HG02973 (cell line): ENCODE measurements at regions not wholly inside any gene's neighbourhood (a gene's known extent, or its start where the extent isn't known, plus 50 kb on each side); places are given as distances from the start of the nearest gene placed in this dataset.

ENCODE experiments used
- ATAC-seq: cut with Tn5 transposase; IDR thresholded peaks from one replicate; pipeline ENCODE4 v1.9.1; 2021; ENCODE audit warnings: moderate library complexity; ENCODE audit not compliant: unreplicated experiment

GRCh38 chr4:10949039-10949733 lies 264.6 kb upstream of the CLNK start:
- ATAC-seq, result no peak

- peak; percentile 39 for ATAC-seq
Observed at GRCh38 chr4:10947898-10948297, 263.3 kb upstream of the CLNK start.

GRCh38 chr4:10944321-10944720 lies 259.8 kb upstream of the CLNK start:
- no peak for ATAC-seq

GRCh38 chr4:10942156-10942555 lies 257.6 kb upstream of the CLNK start:
- ATAC-seq, result no peak

GRCh38 chr4:10929818-10930217 lies 245.2 kb upstream of the CLNK start:
- no peak for ATAC-seq

- no peak for ATAC-seq
Observed at GRCh38 chr4:10925996-10926395, 241.4 kb upstream of the CLNK start.

- ATAC-seq, result no peak
Observed at GRCh38 chr4:10924274-10924673, 239.7 kb upstream of the CLNK start.

- ATAC-seq, result no peak
Observed at GRCh38 chr4:10917566-10917965, 233.0 kb upstream of the CLNK start.

- ATAC-seq, result no peak
Observed at GRCh38 chr4:10898072-10898471, 213.5 kb upstream of the CLNK start.

- ATAC-seq, result no peak
Observed at GRCh38 chr4:10897076-10897475, 212.5 kb upstream of the CLNK start.

- ATAC-seq, result peak; percentile 68
Observed at GRCh38 chr4:10893395-10893794, 208.8 kb upstream of the CLNK start.

GRCh38 chr4:10891866-10892265 lies 207.3 kb upstream of the CLNK start:
- ATAC-seq, result no peak

- ATAC-seq, result no peak
Observed at GRCh38 chr4:10889819-10890218, 205.3 kb upstream of the CLNK start.

- no peak for ATAC-seq
Observed at GRCh38 chr4:10879411-10880110, 195.0 kb upstream of the CLNK start.

- no peak for ATAC-seq
Observed at GRCh38 chr4:10878861-10879260, 194.3 kb upstream of the CLNK start.

- no peak for ATAC-seq
Observed at GRCh38 chr4:10877076-10877475, 192.5 kb upstream of the CLNK start.

GRCh38 chr4:10875144-10875799 lies 190.7 kb upstream of the CLNK start:
- no peak for ATAC-seq

GRCh38 chr4:10873809-10874208 lies 189.2 kb upstream of the CLNK start:
- ATAC-seq, result no peak

GRCh38 chr4:10872833-10873517 lies 188.4 kb upstream of the CLNK start:
- ATAC-seq, result no peak

- ATAC-seq, result no peak
Observed at GRCh38 chr4:10866666-10867065, 182.1 kb upstream of the CLNK start.

- ATAC-seq, result no peak
Observed at GRCh38 chr4:10861036-10861435, 176.5 kb upstream of the CLNK start.
